A549 (cell line): ENCODE measurements at regions not wholly inside any gene's neighbourhood (a gene's known extent, or its start where the extent isn't known, plus 50 kb on each side); places are given as distances from the start of the nearest gene placed in this dataset.

Experiments
- ATAC-seq, 2 experiments: fragments of 200-7000 bp in 1 of 2; fragments of >200 bp in 1 of 2; cut with Nextera tagmentation in 1 of 2; cut with Tn5 transposase in 1 of 2; 3 replicates each; pipeline versions ENCODE4 v1.8.0 to v1.9.1; 2018 to 2020; ENCODE audit warnings: mild to moderate bottlenecking in 1 of 2, moderate library complexity in 1 of 2
- CTCF ChIA-PET: fragments of 300-600 bp; sonication (Branson Sonifier 250); formaldehyde crosslinking; extraction: SDS; loops from one replicate; lab custom pipeline; 2021; ENCODE audit warnings: antibody characterized with exemption, inconsistent platforms; lab: Yijun Ruan, JAX
- POLR2A ChIA-PET: fragments of 350-600 bp; formaldehyde crosslinking; extraction: SDS; loops from one replicate; lab custom pipeline; 2021; ENCODE audit warnings: antibody characterized with exemption, inconsistent platforms; lab: Yijun Ruan, JAX
- DNase-seq, 2 experiments: peaks; one replicate each; pipeline versions ENCODE4 v3.0.0 to v3.0.0-alpha.2; 2011 to 2016; ENCODE audit warnings: low read depth in 1 of 2, low spot score in 1 of 2
- FAIRE-seq: peaks from 2 replicates; lab custom pipeline; 2011; peaks lifted over from hg19 to GRCh38; lab: Jason Lieb, UNC
- H3K27ac ChIP-seq, 2 experiments: fragments of >200 bp; sonication (Bioruptor Twin); formaldehyde crosslinking; 3 replicates each; pipeline ENCODE4 v1.5.1; 2016 to 2017
- H3K4me1 ChIP-seq: fragments of >200 bp; sonication (Bioruptor Twin); formaldehyde crosslinking; 3 replicates; pipeline ENCODE4 v1.6.1; 2016
- H3K4me2 ChIP-seq: fragments of >200 bp; sonication (Bioruptor Twin); formaldehyde crosslinking; 3 replicates; pipeline ENCODE4 v1.6.1; 2016
- H3K4me3 ChIP-seq: fragments of >200 bp; sonication (Bioruptor Twin); formaldehyde crosslinking; 3 replicates; pipeline ENCODE4 v1.5.1; 2016
- H3K9me3 ChIP-seq: fragments of >200 bp; sonication (Bioruptor Twin); formaldehyde crosslinking; 3 replicates; pipeline ENCODE4 v1.6.1; 2016
- CBX2 ChIP-seq: fragments of 200-600 bp; sonication (generic); IDR thresholded peaks from 2 replicates; pipeline ENCODE4 v1.6.1; 2016; ENCODE audit warnings: low read depth, mild to moderate bottlenecking, borderline replicate concordance
- CHD2 ChIP-seq: fragments of 150-350 bp; IDR thresholded peaks from 2 replicates; pipeline ENCODE4 v1.6.1; 2014; ENCODE audit warnings: low read length; ENCODE audit not compliant: partially characterized antibody
- FOSB ChIP-seq: fragments of 250-450 bp; sonication (Bioruptor Pico); IDR thresholded peaks from 2 replicates; pipeline ENCODE4 v1.5.0; 2020; ENCODE audit warnings: mild to moderate bottlenecking, moderate library complexity
- FOSL2 ChIP-seq, 2 experiments: fragments of 450-650 bp in 1 of 2; fragments of >200 bp in 1 of 2; sonication (Bioruptor Twin) in 1 of 2; formaldehyde crosslinking; IDR thresholded peaks; 2 replicates each; pipeline versions ENCODE4 v1.5.0 to v1.6.1; 2016 to 2020; ENCODE audit warnings: mild to moderate bottlenecking in 1 of 2, moderate library complexity in 1 of 2
- HDAC2 ChIP-seq: fragments of 200-600 bp; sonication (generic); IDR thresholded peaks from 2 replicates; pipeline ENCODE4 v1.6.1; 2016
- HEYL ChIP-seq: fragments of 250-450 bp; sonication (Bioruptor Pico); IDR thresholded peaks from 2 replicates; pipeline ENCODE4 v1.8.0; 2021; ENCODE audit warnings: mild to moderate bottlenecking, moderate library complexity
- HOXB5 ChIP-seq: fragments of 250-450 bp; sonication (Bioruptor Pico); IDR thresholded peaks from 2 replicates; pipeline ENCODE4 v1.5.0; 2020; ENCODE audit warnings: mild to moderate bottlenecking, moderate library complexity
- MYC ChIP-seq: IDR thresholded peaks from 2 replicates; pipeline ENCODE4 v1.6.1; 2012; ENCODE audit warnings: mild to moderate bottlenecking, inconsistent platforms, low read length, improper control_type of control experiment, borderline replicate concordance
- NR3C1 ChIP-seq: fragments of >200 bp; sonication (Bioruptor Twin); formaldehyde crosslinking; IDR thresholded peaks from 3 replicates; pipeline ENCODE4 v1.6.1; 2017
- RARB ChIP-seq: fragments of 250-450 bp; sonication (Bioruptor Pico); IDR thresholded peaks from 2 replicates; pipeline ENCODE4 v1.8.0; 2021; ENCODE audit warnings: mild to moderate bottlenecking, moderate library complexity
- RFX5 ChIP-seq: fragments of 450-650 bp; IDR thresholded peaks from 2 replicates; pipeline ENCODE4 v1.7.1; 2014; ENCODE audit warnings: antibody characterized with exemption, mild to moderate bottlenecking, moderate library complexity
- TFCP2L1 ChIP-seq: fragments of 250-450 bp; sonication (Bioruptor Pico); IDR thresholded peaks from 2 replicates; pipeline ENCODE4 v1.5.0; 2021; ENCODE audit warnings: mild to moderate bottlenecking
- ZC3H11A ChIP-seq: fragments of 450-650 bp; IDR thresholded peaks from 2 replicates; pipeline ENCODE4 v1.6.1; 2014; ENCODE audit warnings: antibody characterized with exemption, mild to moderate bottlenecking
- ZFP36 ChIP-seq: fragments of 450-650 bp; IDR thresholded peaks from 2 replicates; pipeline ENCODE4 v1.6.1; 2014; ENCODE audit warnings: borderline replicate concordance; ENCODE audit not compliant: partially characterized antibody
- ZNF302 ChIP-seq: fragments of 250-450 bp; sonication (Bioruptor Pico); IDR thresholded peaks from 2 replicates; pipeline ENCODE4 v1.9.0; 2021; ENCODE audit warnings: inconsistent platforms, mild to moderate bottlenecking, moderate library complexity
- WGBS: methylation state at CpG from one replicate; pipeline ENCODE4 v1.1.6; 2017; ENCODE audit errors: missing lambda C conversion rate; 5-methylcytosine and 5-hydroxymethylcytosine counted together
- TF ChIP-seq, protein P1 (sequence below): fragments of >200 bp; sonication (Bioruptor Twin); formaldehyde crosslinking; IDR thresholded peaks from 3 replicates; pipeline ENCODE4 v1.5.1; 2016
- TF ChIP-seq, protein P2 (sequence below): IDR thresholded peaks from 2 replicates; pipeline ENCODE4 v1.6.1; 2012; ENCODE audit warnings: low read depth, borderline replicate concordance
- TF ChIP-seq, protein P3 (sequence below): fragments of 450-650 bp; IDR thresholded peaks from 2 replicates; pipeline ENCODE4 v1.6.1; 2014; ENCODE audit warnings: antibody characterized with exemption

DNA sequence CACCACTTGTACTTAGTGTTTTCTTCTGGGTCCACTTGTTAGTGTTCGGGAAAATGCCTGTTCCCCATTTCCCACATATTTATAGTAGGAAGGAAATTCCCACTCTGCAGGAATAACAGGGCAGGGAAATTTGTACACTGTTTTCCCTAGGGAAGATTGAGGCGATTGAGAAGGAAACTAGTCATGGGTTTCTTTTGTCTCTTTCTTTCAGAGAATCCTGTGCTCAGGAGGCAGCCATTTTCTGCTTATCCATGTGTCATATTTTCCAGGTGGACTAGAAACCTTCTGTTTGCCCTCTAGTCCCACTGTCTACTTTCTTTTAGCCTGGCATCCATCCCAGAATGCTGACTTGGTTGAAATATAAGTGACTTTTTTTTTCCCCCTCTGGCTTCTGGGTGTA is 299.1 kb upstream of the ANKRD50 start:
- TF ChIP-seq ZC3H11A (no peak), FOSB (no peak), ZNF302 (CRISPR knock-in tag) (no peak), HEYL (CRISPR knock-in tag) (no peak), CBX2 (no peak), MYC (no peak)
- ChIA-PET CTCF (no interaction called here), POLR2A (no interaction called here)
- DNase-seq = no peak
- 75% methylated on average over 2 of the region's 2 CpGs for WGBS
- Histone ChIP-seq H3K4me2 (no peak overlapping the region), H3K4me1 (no peaks in the 10 kb centered on the region), H3K4me3 (no peak overlapping the region), H3K9me3 (no peaks in the 10 kb centered on the region), H3K27ac (no peak overlapping the region)
- ATAC-seq = no peak
- FAIRE-seq = no peak

DNA sequence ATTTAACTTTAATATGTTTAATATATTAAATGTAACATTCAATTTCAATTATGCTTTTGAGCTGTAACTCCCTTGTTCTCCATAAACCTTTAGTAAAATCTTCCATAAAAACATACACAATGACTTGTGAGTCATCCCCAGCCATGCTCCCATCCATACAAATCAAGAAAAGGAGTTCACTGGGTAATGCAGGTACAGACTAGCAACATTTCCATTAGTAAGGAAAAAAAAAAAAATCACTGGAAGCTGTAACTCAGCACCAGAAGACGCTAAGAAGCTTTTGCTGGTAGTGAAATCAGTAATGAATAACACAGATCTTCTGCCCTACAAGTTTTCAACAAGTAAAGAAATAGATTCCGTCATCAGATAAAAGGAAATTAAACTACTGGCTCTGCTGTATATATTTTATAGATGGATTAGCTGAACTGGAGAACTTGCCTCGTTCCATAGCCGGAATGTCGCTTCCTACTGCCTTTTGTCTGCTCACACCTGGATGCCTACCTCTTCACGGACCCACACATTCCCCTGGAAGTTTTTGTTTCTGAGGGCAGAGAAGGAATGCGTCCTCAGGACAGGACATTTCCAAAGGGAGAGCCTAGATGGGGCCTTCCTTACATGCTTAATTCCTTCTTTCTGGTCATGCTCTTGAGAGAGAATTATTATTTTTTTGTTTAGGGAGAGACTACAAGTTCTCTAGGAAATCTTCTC is 298.4 kb upstream of the ANKRD50 start:
- FAIRE-seq (no peak), ATAC-seq (no peak), DNase-seq (no peak)
- ChIA-PET CTCF (no interaction called here), POLR2A (no interaction called here)
- Histone ChIP-seq H3K9me3 (no peaks in the 10 kb centered on the region), H3K4me1 (no peaks in the 10 kb centered on the region), H3K27ac (no peak overlapping the region), H3K4me3 (no peak overlapping the region), H3K4me2 (no peak overlapping the region)
- 77% methylated on average over 7 of the region's 7 CpGs for WGBS
- TF ChIP-seq ZNF302 (CRISPR knock-in tag) (no peak), RARB (CRISPR knock-in tag) (no peak), CHD2 (no peak), ZFP36 (no peak), FOSL2 (IDR thresholded peaks at IDR 0.05) (no peak), FOSL2 (CRISPR knock-in tag; IDR thresholded peaks at IDR 0.05) (no peak), TFCP2L1 (CRISPR knock-in tag) (no peak), HEYL (CRISPR knock-in tag) (no peak), NR3C1 (no peak), ZC3H11A (no peak), HDAC2 (no peak), HOXB5 (CRISPR knock-in tag) (no peak)
- TF ChIP-seq, protein P1, sequence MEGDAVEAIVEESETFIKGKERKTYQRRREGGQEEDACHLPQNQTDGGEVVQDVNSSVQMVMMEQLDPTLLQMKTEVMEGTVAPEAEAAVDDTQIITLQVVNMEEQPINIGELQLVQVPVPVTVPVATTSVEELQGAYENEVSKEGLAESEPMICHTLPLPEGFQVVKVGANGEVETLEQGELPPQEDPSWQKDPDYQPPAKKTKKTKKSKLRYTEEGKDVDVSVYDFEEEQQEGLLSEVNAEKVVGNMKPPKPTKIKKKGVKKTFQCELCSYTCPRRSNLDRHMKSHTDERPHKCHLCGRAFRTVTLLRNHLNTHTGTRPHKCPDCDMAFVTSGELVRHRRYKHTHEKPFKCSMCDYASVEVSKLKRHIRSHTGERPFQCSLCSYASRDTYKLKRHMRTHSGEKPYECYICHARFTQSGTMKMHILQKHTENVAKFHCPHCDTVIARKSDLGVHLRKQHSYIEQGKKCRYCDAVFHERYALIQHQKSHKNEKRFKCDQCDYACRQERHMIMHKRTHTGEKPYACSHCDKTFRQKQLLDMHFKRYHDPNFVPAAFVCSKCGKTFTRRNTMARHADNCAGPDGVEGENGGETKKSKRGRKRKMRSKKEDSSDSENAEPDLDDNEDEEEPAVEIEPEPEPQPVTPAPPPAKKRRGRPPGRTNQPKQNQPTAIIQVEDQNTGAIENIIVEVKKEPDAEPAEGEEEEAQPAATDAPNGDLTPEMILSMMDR = no peak
- TF ChIP-seq, protein P2, sequence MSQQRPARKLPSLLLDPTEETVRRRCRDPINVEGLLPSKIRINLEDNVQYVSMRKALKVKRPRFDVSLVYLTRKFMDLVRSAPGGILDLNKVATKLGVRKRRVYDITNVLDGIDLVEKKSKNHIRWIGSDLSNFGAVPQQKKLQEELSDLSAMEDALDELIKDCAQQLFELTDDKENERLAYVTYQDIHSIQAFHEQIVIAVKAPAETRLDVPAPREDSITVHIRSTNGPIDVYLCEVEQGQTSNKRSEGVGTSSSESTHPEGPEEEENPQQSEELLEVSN = no peak
- TF ChIP-seq, protein P3, sequence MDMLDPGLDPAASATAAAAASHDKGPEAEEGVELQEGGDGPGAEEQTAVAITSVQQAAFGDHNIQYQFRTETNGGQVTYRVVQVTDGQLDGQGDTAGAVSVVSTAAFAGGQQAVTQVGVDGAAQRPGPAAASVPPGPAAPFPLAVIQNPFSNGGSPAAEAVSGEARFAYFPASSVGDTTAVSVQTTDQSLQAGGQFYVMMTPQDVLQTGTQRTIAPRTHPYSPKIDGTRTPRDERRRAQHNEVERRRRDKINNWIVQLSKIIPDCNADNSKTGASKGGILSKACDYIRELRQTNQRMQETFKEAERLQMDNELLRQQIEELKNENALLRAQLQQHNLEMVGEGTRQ = no peak

DNA sequence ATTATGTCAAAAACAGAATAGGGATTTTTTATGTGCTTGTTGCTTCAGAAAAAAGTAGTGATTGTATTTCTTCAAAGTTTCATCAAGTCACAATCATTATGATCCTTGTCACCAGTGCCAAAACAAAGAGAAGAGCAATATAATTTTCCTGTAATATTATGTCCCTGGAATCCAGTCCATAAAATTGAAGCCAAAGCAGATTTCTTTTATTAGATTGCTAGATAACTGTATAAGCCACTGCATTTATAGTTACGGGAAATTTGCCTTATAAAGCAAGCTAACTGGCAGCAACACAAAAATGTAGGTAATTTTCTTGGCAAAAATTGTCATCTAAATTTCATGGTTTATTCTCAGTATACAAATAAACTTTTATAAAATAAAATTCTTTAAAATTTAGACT is 296.1 kb upstream of the ANKRD50 start:
- POLR2A ChIA-PET = no interaction called here
- ATAC-seq = no peak

More for the DNA sequence above, 296.1 kb upstream of the ANKRD50 start:
- 88% methylated on average over 1 of the region's 1 CpG for whole genome bisulfite sequencing
- Histone ChIP-seq H3K27ac (no peak overlapping the region), H3K4me2 (no peak overlapping the region), H3K9me3 (no peaks in the 10 kb centered on the region), H3K4me1 (no peaks in the 10 kb centered on the region), H3K4me3 (no peak overlapping the region)
- CTCF ChIA-PET = no interaction called here
- no peak for TF ChIP-seq RFX5
- no peak for FAIRE-seq
- DNase-seq = no peak
